GM21717 (cell line): ENCODE measurements at regions not wholly inside any gene's neighbourhood (a gene's known extent, or its start where the extent isn't known, plus 50 kb on each side); places are given as distances from the start of the nearest gene placed in this dataset.
"Not testable (repeated sequence)": the region's sequence is repeated elsewhere in the genome, so short reads cannot be mapped to it uniquely, and the experiment has no call there.

Experiments used
- ATAC-seq: cut with Tn5 transposase; IDR thresholded peaks from one replicate; pipeline ENCODE4 v1.9.1; 2021; ENCODE audit warnings: mild to moderate bottlenecking, moderate library complexity; ENCODE audit not compliant: unreplicated experiment

GRCh38 chr6:22157233-22157632 lies 139.6 kb downstream of the PRL start:
- no peak for ATAC-seq

GRCh38 chr6:22164236-22164635 lies 132.6 kb downstream of the PRL start:
- ATAC-seq = no peak

- not testable (repeated sequence) for ATAC-seq
Observed at GRCh38 chr6:22171006-22171405, 125.8 kb downstream of the PRL start.

GRCh38 chr6:22171885-22172284 lies 125.0 kb downstream of the PRL start:
- not testable (repeated sequence) for ATAC-seq

- no peak for ATAC-seq
Observed at GRCh38 chr6:22173311-22173710, 123.5 kb downstream of the PRL start.

GRCh38 chr6:22180250-22180649 lies 116.6 kb downstream of the PRL start:
- ATAC-seq = not testable (repeated sequence)

- no peak for ATAC-seq
Observed at GRCh38 chr6:22184371-22184770, 112.5 kb downstream of the PRL start.

GRCh38 chr6:22189946-22190345 lies 106.9 kb downstream of the PRL start:
- ATAC-seq = no peak

- ATAC-seq = no peak
Observed at GRCh38 chr6:22194188-22194921, 102.5 kb downstream of the PRL start.

GRCh38 chr6:22199771-22200170 lies 97.1 kb downstream of the PRL start:
- ATAC-seq = no peak

GRCh38 chr6:22204153-22204552 lies 92.7 kb downstream of the PRL start:
- ATAC-seq = no peak

- no peak for ATAC-seq
Observed at GRCh38 chr6:22205266-22205665, 91.6 kb downstream of the PRL start.

GRCh38 chr6:22206106-22206505 lies 90.7 kb downstream of the PRL start:
- no peak for ATAC-seq

- ATAC-seq = no peak
Observed at GRCh38 chr6:22208026-22208425, 88.8 kb downstream of the PRL start.

GRCh38 chr6:22214314-22214713 lies 82.5 kb downstream of the PRL start:
- no peak for ATAC-seq

GRCh38 chr6:22215474-22215873 lies 81.4 kb downstream of the PRL start:
- ATAC-seq = not testable (repeated sequence)

- ATAC-seq = no peak
Observed at GRCh38 chr6:22218410-22218809, 78.4 kb downstream of the PRL start.

- ATAC-seq = no peak
Observed at GRCh38 chr6:22219925-22220324, 76.9 kb downstream of the PRL start.

GRCh38 chr6:22221211-22221610 lies 75.6 kb downstream of the PRL start:
- no peak for ATAC-seq

- no peak for ATAC-seq
Observed at GRCh38 chr6:22221630-22222029, 75.2 kb downstream of the PRL start.

- ATAC-seq = no peak
Observed at GRCh38 chr6:22222469-22222868, 74.4 kb downstream of the PRL start.

GRCh38 chr6:22227824-22228610 lies 68.8 kb downstream of the PRL start:
- no peak for ATAC-seq
